Fibroblast of gingiva (primary cell): ENCODE measurements at regions not wholly inside any gene's neighbourhood (a gene's known extent, or its start where the extent isn't known, plus 50 kb on each side); places are given as distances from the start of the nearest gene placed in this dataset.

Source experiments
- DNase-seq: peaks from one replicate; pipeline ENCODE4 v3.0.0-alpha.2; 2011; ENCODE audit warnings: low read depth

DNA sequence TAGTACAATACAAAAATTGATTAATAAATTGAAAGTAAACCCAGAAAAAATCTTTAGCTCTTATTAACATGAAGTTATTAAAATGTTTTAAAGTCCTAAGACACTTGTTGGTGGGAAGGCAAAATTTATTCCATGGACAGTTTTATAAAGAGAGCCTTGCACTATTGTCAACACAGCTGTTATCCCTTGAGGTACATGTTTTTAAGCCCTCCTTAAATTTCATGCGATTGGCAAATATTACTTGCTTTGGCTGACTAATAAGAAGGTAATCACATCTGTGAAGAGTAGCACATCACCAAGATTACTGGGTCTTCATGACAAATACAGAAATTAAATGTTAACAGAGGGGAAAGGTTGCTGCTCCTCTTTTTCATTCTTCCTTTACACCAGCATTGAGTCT, 611.1 kb downstream of the BRINP3 start:
- DNase-seq, result no peak

- DNase-seq, result no peak
These were observed 609.6 kb downstream of the BRINP3 start for GRCh38 chr1:189868021-189868420.

GRCh38 chr1:189874715-189875435, 602.8 kb downstream of the BRINP3 start:
- no peak for DNase-seq

DNA sequence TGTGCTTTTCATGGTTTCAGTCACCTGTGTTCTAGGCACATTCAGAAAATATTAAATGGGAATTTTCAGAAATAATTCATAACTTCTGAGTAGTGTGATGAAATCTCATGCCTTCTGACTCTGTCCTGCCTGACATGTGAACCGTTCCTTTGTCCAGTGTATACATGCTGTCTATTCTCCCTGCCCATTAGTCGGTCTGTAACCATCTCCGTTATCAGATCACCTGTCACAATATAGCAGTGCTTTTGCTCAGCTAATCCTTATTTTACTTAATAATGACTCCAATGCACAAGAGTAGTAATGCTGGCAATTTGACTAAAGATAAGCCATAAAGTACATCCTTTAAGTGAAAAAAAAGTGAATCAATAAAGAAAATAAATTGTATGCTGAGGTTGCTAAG, 597.5 kb downstream of the BRINP3 start:
- no peak for DNase-seq

- no peak for DNase-seq
These were observed 577.8 kb downstream of the BRINP3 start for GRCh38 chr1:189899686-189900425.

DNA sequence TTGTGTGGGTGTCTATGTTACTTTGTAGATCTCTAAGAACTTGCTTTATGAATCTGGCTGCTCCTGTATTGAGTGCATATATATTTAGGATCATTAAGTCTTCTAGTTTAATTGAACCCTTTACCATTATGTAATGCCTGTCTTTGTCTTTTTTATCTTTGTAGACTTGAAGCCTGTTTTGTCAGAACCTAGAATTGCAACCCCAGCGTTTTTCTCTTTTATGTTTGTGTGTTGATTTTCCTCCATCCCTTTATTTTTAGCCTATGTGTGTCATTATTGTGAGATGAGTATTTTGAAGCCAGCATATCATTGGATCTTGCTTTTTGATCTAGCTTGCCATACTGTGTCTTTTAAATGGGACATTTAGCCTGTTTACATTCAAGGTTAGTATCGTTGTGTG, 573.2 kb downstream of the BRINP3 start:
- DNase-seq, result no peak

GRCh38 chr1:189908113-189908512, 569.6 kb downstream of the BRINP3 start:
- no peak for DNase-seq

DNA sequence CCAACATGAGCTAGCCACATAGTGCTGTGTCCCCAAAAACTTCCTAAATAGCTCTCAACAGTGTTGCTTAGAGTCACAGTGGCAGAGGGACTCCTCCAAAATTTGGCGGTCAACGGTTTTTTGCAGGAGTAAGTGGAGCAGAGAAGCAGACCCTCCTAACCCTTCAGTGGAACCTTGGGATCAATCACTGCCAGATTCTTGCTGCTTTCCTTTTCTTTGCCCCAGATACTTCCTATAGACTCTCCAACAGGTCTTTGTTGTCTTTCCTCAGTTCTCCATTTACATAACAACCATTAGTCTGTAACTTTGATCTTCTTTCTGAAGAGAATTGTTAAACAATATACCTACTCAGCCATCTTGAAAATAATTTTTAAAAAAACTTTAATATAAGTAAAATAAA, 556.1 kb downstream of the BRINP3 start:
- DNase-seq, result no peak

DNA sequence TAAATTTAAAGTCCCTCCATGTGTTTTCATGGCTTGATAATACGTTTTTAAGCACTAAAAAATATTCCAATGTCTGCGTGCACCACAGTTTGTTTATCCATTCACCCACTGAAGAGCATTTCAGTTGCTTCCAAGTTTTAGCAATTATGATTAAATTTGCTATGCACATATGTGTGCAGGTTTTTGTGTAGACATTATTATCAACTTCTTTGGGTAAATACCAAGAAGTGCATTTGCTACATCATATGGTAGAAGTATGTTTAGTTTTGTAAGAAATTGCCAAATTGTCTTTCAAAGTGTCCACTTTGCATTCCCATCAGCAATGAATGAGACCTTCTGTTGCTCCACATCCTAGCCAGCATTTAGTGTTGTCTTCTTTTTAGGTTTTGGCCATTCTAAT, 550.0 kb downstream of the BRINP3 start:
- no peak for DNase-seq

DNA sequence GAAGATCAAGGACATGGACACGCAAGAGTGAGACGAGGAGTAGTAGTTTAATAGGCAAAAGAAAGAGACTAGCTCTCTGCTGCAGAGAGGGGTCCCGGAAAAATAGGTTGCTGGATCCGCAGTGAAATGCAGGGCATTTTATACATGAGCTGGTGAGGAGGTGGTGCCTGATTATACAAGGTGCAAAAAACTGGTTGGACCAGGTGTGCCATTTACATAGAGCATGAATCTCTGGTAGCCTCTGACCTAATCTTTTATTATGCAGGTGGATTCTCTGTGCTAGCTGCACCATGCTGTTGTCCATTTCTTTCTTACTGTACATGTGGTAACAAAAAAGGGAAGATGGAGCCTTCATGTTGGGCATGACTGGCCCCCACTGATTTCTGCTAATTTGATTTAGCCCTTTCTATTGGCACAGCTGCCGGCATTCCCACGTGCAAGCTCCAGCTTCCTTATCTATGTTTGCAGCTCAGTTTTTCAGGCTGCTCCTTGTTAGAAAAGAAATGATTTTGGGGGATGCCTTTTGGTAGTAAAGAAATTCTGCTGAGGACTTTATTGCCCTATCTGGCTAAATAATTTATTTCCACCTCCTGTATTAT, 548.1 kb downstream of the BRINP3 start:
- no peak for DNase-seq

GRCh38 chr1:189936861-189937260, 540.8 kb downstream of the BRINP3 start:
- DNase-seq, result no peak

GRCh38 chr1:189939967-189940366, 537.7 kb downstream of the BRINP3 start:
- DNase-seq, result no peak

GRCh38 chr1:189941922-189942321, 535.7 kb downstream of the BRINP3 start:
- no peak for DNase-seq

DNA sequence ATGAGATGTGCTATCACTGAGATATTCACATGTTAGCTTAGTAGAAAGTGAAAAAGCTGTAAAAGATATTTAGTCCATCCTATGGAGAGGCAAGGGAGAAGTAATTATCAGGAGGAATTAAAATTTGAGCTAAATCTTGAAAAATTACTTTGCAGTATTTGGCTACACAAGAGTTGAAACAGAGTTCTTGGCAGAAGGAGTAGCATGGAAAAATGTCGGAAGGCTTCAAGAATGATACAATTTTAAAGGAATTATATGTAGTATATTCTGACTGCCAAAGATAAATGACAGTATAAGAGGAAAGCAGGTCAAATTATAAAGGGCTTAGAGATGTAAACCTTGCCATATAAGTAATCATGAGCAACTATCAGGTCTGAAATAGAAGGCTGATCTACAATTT, 518.9 kb downstream of the BRINP3 start:
- no peak for DNase-seq

GRCh38 chr1:189960769-189961168, 516.9 kb downstream of the BRINP3 start:
- DNase-seq, result no peak

DNA sequence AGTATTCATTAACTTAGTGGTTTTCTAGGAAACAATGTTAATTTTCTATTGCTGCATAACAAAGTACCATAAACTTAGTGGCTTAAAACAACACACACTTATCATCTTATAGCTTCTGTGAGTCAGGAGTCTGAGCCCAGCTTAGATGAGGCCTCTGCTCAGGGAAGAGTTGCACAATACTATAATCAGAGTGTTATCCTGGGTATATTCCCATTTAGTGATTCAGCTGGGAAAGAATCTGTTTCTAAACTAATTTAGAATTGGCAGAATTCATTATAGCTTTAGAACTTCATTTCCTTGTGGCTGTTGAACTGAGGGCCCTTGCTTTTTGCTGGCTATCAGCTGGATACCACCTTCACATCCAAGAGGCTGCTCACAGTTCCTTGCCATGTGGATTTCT, 515.5 kb downstream of the BRINP3 start:
- DNase-seq, result no peak

- DNase-seq, result no peak
These were observed 507.1 kb downstream of the BRINP3 start for GRCh38 chr1:189970331-189971230.

GRCh38 chr1:189971656-189972055, 506.0 kb downstream of the BRINP3 start:
- no peak for DNase-seq

DNA sequence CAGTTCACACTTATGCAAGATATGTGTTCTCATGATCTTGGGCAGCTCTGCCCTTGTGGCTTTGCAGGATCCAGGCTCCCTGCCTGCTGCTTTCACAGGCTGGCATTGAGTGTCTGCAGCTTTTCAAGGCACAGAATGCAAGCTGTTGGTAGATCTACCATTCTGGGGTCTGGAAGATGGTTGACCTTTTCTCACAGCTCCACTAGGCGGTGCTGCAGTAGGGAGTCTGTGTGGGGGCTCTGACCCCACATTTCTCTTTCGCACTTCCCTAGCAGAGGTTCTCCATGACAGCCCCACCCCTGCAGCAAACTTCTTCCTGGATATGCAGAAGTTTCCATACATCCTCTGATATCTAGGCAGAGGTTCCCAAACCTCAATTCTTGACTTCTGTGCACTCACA, 500.5 kb downstream of the BRINP3 start:
- DNase-seq, result no peak

DNA sequence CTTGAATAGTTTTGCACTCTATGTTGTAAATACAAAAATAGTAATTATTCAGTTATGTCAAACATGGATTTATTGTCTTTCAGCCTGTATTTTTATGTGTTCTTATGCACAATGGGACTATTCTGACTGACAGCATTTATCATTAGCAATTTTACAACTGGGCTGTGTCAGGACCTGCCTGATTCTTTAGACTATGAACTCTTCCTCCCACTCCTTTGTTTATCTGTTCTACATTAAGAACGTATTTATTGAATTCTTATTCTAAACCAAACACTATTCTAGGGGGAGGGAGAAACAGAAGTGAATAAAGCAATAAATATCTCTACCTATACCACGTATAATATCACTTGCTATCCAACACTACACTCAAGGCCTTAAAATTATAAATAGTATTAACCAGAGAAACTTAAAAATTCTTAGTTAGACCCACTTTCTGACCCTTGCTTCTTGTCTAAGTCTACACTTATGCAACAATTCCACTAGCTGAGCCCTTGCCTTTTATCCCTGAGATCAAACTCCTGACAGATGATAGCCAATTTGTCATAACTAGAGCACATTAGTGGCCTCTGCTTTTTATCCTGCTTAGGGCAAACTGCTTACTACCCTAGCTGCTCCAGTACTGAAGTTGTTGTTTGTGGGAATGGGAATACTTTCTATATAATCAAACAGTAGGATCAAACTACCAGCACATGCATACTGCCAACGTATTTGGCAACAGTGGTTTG, 494.3 kb downstream of the BRINP3 start:
- DNase-seq, result no peak

GRCh38 chr1:189986516-189986915, 491.1 kb downstream of the BRINP3 start:
- no peak for DNase-seq

DNA sequence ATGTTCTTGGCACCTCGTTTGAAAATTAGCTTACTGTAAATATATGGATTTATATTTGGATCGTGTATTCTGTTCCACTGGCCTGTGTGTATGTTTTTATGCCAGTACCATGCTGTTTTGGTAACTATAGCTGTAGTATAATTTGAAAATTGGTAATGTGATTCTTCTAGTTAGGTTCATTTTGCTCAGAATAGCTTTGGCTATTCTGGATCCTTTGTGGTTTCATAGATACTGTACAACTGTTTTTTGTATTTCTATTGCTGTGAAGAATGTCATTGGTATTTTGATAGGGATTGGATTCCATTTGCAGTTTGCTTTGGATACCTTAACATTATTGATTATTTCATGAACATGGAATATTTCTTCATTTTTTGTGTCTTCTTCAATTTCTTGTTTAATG, 490.2 kb downstream of the BRINP3 start:
- DNase-seq, result no peak
